ELF-1 (cell line): ENCODE measurements at regions not wholly inside any gene's neighbourhood (a gene's known extent, or its start where the extent isn't known, plus 50 kb on each side); places are given as distances from the start of the nearest gene placed in this dataset.

Experiments
- DNase-seq: peaks from one replicate; pipeline ENCODE4 v3.0.0-alpha.2; 2016; ENCODE audit warnings: low read depth, low spot score

DNA sequence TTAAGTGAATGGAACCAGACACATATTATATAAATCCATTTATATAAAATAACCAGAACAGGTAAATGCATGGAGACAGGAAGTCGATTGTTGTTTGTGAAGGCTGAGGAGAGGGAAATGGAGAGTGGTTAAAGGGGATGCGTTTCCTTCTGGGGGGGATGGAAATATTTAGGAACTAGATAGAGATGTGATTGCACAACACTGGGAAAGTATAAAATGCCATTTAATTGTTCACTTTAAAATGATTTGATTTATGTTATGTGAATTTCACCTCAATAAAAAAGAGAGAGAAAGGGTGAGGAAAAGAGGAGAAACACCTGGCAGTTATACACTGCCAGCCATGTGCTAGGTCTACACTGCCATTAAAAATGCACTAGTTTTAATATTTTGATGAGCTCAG, 312.6 kb downstream of the CD83 start:
- DNase-seq = no peak

DNA sequence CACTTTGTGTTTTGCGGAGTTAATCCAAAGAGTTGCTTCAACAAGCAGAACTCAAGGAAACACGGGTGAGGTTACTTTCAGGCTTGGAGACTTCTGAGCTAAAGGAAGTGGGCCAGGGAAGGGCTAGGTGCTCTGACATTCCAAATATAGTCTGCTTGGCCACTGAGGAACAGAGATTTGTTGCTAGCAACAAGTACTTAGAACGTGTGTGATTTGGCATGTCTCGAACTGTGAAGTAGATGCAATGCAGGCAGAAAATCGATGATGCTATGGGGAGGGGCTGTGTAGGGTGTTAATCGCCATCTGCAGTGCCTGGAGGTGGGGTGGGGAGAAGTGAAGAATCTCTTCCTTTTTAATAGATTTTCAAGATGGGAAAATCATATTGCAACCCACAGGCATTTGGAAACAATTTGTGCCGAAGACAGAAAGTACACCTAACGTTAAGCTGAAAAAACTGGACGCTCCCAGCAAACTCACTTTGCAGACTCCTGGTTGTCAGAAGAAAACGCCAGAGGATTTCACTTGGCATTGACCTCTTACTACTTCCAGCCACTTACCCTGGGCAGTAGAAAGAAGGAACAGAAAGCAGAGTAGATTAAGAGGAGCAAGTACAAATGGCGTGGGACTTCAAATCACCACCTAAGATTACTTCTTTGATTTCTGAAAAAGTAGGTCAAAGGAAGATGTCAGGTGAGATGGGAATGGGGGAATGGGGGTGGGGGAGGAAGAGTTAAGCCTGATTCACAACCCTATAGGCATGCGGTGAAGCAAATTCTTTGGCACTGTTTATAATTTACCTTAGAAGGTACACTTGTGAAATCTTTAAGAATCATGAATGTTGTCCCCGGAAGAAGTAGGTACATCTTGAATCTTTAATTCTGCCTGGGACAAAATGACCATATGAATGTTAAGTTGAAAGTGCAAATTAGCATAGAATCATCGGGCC, 314.1 kb downstream of the CD83 start:
- no peak for DNase-seq

DNA sequence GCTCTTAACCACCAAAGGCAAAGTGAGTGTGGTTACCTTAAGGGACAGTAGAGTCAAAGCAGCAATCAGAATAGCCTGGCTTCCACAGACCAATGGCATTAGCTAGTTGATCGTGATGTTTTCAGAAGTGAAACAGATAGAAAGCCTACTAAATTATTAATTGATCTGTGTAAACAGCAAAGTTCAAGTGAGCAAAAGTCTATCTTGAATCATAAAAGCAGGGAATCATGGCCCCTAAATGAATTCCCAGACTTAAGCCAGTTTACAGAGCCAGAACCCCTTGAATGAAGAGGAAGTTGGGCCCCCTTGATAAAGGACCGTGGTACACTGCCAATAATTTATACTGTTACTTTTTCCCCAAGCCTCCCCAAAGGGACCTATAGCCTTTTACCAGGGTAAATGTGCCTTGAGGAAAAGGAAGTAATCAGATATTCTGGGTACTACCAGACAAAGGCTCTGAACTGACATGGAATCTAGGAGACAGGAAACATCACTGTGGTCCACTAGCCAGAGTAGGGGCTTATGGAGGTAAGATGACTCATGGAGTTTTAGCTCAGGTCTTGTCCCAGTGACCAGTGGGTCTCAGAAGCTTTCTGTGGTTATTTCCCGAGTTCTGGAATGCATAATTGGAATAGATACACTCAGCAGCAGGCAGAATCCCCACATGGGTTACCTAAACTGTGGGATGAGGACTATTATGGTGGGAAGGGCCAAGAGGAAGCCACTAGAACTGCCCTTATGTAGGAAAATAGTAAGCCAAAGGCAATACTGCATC, 317.5 kb downstream of the CD83 start:
- no peak for DNase-seq

DNA sequence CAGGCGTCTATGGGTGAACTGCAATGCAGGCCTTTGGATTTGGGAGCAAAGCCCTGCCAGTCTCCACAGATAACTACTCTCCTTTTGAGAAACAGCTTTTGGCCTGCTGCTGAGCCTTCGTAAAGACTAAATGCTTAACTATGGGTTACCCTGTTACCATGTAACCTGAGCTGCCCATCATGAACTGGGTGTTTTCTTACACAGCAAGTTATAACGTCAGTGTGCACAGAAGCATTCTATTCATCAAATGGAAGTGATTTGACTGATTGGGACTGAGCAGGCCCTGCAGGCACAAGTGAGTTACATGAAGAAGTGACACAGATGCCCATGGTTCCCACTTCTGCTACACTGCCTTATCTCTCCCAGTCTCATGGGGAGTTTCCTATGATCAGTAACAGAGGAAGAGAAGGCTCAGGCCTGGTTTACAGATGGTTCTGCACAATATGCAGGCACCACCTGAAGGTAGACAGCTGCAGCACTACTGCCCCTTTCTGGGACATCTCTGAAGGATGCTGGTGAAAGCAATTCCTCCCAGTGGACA, 319.1 kb downstream of the CD83 start:
- DNase-seq = no peak

DNA sequence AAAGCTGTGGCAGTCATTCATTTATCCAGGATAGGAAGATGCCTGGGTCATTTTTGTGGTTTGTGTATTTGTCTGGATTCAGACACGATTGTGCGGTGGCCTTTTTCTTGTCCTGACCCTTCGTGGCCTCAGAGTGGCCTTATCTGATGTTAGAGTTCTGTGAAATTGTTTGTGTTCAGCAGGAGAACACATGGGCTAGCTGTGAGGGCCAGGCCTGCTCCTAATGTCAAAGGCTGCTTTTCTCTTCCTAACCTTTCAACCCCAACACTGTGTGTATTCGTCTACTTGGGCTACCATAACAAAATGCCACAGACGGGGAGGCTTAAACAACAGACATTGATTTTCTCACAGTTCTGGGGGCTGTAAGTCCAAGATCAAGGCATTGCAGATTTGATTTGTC, 321.8 kb downstream of the CD83 start:
- DNase-seq = no peak

DNA sequence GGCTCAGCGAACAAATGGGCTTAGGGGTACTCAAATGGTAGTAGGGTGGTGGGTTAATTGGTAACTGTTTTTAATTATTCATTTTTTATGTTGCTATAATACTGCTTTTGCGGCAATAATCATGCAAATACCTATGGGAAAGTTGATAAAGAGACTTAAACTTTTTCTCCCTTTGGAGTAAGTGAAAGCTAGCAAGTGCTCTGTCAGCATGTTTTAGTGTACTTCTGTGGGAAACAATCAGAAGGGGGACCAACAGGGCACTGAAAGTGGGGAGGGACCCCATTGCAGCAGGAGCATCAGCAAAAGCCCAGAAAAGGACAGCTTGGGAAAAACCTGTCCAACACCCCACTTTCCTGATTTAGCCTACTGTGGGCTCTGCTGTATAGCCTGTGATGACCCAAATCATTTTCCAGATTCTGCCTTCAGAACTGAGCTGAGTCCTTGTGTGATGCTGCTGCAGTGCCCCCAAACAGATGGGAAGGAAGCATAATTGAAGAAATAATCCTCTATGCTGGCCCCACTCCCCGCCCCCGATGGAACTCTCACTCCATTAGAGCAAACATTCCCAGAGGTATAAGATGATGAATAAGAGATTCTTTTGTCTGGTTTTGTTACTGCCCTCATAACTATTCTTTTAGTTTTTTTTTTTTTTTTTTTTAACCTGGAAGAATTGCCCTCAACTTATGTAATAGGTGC, 322.8 kb downstream of the CD83 start:
- DNase-seq = no peak

DNA sequence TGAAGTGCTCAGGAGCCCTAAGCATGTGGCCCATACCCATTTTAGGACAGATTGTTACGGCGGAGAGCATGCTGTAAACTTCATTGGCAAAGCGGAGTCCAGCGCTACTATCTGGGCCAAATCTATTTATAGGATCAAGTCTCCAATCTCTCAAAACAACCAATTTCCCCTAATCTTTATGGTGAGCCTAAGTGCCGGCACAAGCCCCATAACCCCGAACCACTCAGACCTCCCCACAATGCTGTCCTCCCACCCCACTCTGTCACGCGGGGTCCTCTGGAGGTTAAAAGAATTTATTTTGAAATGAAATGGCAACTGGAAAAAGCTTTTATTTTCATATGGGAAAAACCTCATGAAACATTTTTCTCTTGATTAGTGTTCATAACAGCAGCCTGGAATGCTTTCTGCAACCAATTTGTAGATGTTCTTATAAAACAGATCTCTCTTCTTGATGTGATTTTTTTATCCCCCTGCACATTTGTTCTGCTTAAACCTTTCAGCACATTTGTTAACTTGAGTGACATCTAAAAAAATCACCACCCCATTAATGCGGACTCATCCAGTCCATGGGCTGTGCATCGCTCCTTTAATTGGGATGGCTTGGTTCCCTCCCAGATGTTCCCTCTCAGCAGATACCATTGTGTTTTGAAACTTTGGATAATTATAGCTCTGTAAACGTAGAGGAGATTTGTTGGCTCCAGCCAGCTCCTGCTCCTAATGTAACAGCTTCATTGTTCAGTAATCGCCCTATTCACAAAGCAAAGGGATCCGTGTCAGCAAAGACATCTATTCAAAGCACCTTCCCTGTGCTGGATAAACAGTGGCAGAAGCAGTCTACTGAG, 323.6 kb downstream of the CD83 start:
- DNase-seq = peak; percentile 33

DNA sequence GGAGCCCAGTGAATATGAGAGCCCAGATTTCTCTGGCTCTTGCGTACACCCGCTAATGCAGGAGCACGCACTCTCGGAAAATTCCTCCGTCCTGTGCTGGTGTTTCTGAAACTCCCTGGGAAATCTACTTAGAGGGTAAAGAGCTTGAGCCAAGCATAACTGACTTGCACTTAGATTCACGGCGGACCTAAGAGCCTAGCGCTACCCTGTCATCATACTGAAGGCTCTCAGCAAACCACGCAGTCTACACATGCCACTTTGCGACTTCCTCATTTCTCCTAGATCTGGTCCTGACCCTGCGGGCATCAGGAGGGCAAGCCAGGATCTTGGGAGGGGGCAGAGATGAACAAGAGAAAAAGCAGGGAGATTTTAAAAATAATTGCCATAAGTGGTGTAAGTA, 324.7 kb downstream of the CD83 start:
- DNase-seq = no peak

DNA sequence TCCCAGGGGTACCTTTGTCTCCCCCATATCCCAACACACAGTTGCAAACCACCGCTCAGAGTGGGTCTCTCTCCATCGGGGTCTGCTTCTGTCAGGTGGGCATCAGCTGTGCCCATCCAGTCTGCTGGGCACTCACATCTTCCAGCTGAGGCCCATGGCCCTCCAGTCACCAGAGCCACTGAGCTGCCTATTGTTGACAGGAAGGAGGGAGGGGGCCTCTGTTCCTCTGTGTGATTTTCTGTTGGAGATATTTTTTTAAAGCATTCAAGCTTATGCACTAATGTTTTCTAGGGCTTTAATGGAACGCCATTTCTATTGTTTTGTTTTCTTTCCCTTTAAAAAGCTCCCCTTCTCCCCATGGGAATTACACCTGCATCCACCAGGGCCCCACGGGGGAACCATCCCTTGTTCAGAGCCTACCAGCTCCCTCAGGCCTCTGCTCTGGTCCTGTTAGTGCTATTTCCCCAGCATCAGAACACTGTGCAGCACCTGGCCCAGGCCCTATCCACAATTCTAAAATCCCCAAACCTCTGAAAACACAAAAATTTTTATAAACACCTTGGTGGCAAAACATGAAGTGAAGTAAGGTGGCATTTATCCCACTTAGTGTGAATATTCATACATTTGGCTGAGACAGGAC, 326.2 kb downstream of the CD83 start:
- DNase-seq = no peak

DNA sequence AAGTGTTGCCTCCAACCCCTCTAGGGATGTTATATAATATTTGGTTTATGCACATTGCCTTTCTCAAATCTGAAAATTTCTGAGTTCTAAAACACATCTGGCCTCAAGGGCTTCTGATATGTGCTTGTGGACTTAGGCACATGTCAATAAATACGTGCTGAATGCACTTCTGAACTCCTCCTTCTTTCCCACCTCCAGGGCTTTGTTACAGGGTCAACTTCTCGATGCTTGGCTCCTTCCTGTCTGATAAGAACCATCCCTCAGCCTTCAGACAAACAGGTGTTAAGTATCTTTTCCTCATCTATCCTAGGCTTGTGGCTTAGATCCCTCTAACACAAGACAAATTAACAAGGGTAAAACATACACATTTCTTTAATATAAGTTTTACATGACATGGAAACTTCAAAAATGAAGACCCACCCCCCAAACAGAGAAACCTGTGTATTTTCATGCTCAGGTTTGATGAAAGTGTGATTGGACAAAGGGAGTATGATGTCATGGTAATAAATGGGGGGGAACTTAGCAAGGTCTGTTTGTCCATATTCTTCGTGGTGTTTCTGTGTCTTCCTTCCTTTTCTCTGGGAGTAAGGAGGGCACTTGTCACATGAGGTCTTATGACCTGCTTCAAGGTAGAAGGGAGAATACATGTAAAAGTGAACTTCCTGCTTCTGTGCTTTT, 326.9 kb downstream of the CD83 start:
- no peak for DNase-seq

DNA sequence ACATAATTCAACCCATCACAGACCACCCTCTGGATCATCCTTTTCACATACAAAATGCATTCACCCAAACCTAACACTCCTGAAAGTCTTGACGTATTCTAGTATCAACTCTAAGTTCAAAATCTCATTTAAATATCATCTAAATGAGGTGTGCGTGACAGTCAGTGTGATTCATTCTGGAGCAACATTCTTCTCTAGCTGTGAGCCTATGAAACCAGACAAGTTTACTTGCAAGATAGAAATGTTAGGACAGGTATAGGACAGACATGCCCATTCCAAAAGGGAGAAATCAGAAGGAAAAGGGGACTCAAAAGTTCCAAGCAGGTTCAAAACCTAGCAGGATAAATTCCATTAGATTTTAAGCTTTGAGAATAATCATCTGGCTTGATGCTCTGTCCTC, 329.7 kb downstream of the CD83 start:
- no peak for DNase-seq

DNA sequence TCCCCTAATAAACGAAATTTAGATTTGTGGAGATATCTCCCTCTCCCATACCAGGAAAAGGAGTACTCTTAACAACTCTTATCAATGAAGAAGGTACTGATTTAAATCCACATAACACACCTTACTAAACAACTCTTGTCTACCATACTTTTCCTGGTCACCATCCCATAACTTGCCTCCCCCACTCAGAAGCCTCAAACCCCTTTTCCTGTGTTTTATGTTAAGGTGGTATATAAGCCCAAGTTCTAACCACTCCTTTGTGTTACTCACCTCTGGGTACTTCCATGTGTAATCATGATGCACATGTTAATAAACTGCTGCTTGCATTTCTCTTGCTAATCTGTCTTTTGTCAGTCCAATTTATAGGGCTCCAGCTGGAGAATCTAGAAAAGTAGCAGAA, 330.7 kb downstream of the CD83 start:
- no peak for DNase-seq

DNA sequence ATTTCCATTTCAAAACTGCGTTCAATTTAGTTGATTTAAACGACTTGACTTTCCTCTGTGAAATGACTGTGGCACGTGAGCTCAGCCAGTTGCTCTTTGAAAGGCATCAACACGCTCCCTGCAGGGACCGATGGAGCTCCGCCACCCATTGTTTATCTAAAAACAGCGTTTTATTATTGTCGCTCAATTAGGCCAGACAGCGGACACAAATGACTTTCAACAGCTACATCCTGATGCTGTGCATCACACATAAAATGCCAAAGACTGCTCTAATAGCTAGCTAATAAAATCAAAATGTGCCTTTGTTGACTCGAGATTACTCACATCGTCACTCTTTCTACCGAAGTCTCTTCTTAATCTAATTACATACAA, 332.5 kb downstream of the CD83 start:
- DNase-seq = peak; percentile 71

DNA sequence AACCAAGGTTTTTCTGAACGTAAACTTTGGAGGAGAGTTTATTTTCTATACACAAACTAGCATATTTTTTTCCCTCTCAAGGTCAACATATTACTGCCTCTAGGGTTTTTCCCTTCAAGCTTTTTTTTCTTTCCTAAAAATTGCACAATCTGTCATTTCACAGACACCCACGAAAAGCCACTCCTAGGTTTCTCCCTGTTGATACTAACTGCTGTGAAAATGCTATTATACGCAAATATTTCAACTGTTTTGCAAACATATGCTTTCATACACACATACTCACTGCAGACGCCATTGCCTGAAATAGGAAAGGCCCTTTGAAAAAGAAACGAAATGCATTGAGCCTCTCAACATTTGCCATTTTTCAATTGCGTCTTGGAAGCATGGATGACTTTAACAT, 333.0 kb downstream of the CD83 start:
- DNase-seq = no peak

DNA sequence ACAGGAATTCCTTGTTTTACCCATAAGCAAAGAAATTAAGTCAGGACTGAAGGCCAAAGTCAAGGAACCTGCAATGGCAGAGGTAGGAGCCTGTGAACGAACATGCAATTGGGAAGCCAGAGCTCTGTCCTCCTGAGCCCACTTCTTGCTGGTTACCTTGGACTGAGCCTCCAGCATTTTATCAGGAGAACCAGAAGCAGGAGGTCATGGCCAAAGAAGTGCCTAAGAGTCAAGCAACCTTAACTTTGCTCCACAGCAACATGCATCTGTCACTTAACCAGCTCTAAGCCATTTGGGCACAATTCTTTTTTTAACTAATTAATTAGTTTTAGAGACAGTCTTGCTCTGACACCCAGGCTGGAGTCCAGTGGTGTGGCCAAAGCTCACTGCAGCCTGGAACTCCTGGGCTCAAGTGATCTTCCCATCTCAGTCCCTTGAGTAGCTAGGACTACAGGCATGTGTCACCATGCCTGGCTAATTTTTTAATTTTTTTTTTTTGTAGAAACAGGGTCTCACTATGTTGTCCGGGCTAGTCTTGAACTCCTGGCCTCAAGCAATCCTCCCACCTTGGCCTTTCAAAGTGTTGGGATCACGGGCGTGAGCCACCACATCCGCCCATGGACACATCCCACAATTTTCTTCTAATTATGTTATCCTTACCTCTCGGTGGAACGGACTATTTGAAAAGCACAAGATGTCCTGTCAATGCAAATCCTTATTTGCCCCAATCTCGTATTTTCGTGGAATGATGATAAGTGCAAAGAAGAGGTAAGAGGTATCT, 334.2 kb downstream of the CD83 start:
- DNase-seq = no peak

DNA sequence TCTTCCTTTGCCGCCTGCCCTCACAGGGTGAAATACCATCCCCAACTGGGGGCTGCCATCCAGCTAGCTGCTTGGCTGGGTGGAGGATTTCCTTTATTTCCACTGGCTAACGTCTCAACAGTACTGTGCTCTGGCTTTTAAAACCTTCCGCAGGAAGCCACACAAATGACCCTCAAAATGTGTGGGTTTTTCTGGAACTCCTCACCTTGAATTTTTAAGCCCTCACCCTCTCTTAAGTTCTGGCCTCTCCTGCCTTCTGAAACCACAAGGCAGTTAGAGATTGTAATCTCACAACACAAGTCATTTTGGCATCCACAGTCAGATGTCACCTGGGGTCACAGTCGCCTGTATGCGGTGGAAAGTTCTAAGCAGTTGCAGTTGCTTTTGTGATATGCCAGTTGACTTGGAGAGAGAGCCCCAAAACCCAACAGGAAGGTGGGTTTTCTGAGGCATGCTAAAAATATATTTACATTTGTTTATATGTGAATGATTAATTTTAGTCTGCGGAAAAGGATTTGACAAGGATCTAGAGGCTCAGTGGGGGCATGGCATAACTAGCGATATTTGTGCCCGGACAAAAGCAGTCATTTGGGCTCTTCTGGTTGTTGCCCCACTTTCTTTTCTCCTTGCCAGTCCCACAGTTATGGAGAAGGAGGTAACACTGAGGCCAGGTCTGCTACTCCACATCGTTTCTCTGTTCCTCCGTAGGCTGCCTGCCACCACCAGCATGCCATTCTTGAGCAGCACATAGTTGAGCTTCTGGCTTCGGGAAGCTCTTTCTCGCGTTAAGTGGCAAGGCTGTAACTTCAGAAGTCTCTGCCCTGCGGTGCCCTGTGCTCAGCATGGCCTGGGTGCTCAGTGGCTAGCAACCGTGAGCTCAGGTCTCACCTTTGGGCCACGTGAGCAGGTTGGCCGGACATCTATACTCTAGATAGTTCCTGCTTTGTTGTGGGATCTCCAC, 335.3 kb downstream of the CD83 start:
- no peak for DNase-seq

DNA sequence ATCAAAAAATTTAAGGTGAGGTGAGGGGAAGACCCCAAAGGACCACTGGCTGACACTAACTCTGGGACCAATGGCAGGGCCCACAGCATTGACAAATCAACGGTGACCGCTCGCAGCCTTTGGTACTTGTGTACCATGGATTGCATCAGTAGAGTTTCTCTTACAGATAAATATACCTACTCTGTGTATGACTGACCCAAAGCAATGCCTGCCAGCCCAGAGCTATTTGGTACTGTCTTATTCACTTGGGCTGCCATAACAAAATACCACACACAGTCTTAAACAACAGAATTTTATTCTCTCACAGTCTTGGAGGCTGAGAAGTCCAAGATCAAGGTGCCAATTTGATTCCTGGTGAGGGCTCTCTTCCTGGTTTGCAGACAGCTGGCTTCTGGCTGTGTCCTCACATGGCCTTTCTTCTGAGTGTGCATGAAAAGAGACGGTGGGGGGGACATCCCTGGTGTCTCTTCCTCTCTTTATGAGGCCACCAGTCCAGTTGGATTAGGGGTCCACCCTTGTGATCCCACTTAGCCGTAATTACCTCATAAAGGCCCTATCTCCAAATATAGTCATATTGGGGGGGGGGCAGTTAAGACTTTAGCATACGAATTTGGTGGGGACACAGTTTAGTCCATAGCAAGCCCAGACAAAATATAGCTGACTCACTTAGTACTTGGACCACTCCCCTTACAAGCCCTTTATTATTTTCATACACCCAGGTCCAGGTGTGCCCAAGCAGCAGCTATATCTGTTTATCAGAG, 336.3 kb downstream of the CD83 start:
- no peak for DNase-seq

DNA sequence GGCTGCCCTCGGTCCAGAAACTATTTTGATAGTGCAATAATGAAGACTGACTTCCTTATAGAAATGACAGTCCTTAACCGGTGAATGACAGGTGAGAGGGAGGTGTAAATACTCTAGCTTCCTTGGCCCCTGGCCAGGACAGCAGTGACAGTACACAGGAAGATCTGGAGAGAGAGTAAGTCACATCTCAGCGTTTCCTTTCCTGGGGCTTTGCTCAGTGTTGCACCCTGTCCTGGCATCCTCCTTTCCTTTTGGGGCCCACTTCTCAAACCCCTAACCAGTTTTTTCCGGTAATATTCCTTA, 336.9 kb downstream of the CD83 start:
- no peak for DNase-seq
